Karpas-422 (cell line): ENCODE measurements at regions not wholly inside any gene's neighbourhood (a gene's known extent, or its start where the extent isn't known, plus 50 kb on each side); places are given as distances from the start of the nearest gene placed in this dataset.

Experiments used
- DNase-seq: peaks from one replicate; pipeline ENCODE4 v3.0.0-alpha.2; 2015
- H2AFZ ChIP-seq: fragments of 200-600 bp; sonication (generic); 2 replicates; pipeline ENCODE4 v1.6.1; 2014; ENCODE audit warnings: antibody characterized with exemption, low read length, mixed read lengths
- H3K27ac ChIP-seq: fragments of 200-600 bp; sonication (generic); 2 replicates; pipeline ENCODE4 v1.5.1; 2014; ENCODE audit warnings: mild to moderate bottlenecking, low read length, moderate library complexity
- H3K27me3 ChIP-seq: fragments of 200-600 bp; sonication (generic); 2 replicates; pipeline ENCODE4 v1.6.1; 2014; ENCODE audit warnings: low read length, mixed read lengths
- H3K36me3 ChIP-seq: fragments of 200-600 bp; sonication (generic); 2 replicates; pipeline ENCODE4 v1.6.1; 2014; ENCODE audit warnings: low read length, mixed read lengths; ENCODE audit not compliant: insufficient read depth
- H3K4me1 ChIP-seq: fragments of 200-600 bp; sonication (generic); 2 replicates; pipeline ENCODE4 v1.6.1; 2014; ENCODE audit warnings: mild to moderate bottlenecking, low read length, mixed read lengths
- H3K4me2 ChIP-seq: fragments of 200-600 bp; sonication (generic); 2 replicates; pipeline ENCODE4 v1.6.1; 2014; ENCODE audit warnings: low read length, low read depth, mild to moderate bottlenecking; ENCODE audit not compliant: poor library complexity, severe bottlenecking
- H3K4me3 ChIP-seq: fragments of 200-600 bp; sonication (generic); 2 replicates; pipeline ENCODE4 v1.5.1; 2014; ENCODE audit warnings: mild to moderate bottlenecking, antibody characterized with exemption, low read length, mixed read lengths
- H3K79me2 ChIP-seq: fragments of 200-600 bp; sonication (generic); 2 replicates; pipeline ENCODE4 v1.6.1; 2014; ENCODE audit warnings: mild to moderate bottlenecking, low read length, mixed read lengths
- H3K9ac ChIP-seq: fragments of 200-600 bp; sonication (generic); 2 replicates; pipeline ENCODE4 v1.6.0; 2014; ENCODE audit warnings: low read length
- H3K9me2 ChIP-seq: fragments of 200-600 bp; sonication (generic), shearing (Covaris generic); replicated peaks from 2 replicates; pipeline ENCODE4 v1.6.0; 2014; ENCODE audit warnings: mild to moderate bottlenecking, low read length, moderate library complexity; ENCODE audit not compliant: insufficient read depth
- H3K9me3 ChIP-seq: fragments of 300-700, 200-600 bp; sonication (generic); 2 replicates; pipeline ENCODE4 v1.6.1; 2014; ENCODE audit warnings: low read length, mixed read lengths
- H4K20me1 ChIP-seq: fragments of 200-600 bp; sonication (generic); 2 replicates; pipeline ENCODE4 v1.6.1; 2014; ENCODE audit warnings: mild to moderate bottlenecking, antibody characterized with exemption, low read length, low read depth; ENCODE audit not compliant: insufficient read depth

DNA sequence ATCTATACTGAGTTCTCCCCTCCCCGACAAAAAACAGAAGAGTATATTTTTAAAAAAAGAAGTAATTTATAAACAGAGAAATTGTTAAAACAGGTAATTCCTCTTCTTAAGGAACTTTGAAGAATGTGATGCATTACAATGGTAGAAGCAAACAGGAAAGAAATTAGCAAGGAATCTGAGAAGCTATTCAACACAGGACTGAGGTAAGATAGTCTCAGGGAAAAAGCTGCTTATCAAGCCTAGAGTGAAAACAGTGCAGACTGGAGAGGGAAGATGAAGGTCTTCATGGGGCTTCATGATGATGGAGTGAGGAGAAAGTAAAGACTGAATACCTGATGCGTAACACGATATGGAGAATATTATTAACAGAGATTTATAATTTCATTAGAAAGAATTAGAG lies 880.0 kb downstream of the SLC16A7 start:
- DNase-seq, result no peak
- H3K27ac ChIP-seq, result no peak overlapping the region
- no peak overlapping the region for H3K9ac ChIP-seq
- H3K36me3 ChIP-seq, result no peaks in the 10 kb centered on the region
- H2AFZ ChIP-seq, result no peak overlapping the region
- H4K20me1 ChIP-seq, result no peaks in the 10 kb centered on the region
- H3K4me3 ChIP-seq, result no peak overlapping the region
- no peaks in the 10 kb centered on the region for H3K9me2 ChIP-seq
- peaks cover 10% of the 10 kb centered on the region; the same call in 1 of the 2 replicates for H3K9me3 ChIP-seq
- no peaks in the 10 kb centered on the region for H3K4me1 ChIP-seq
- H3K27me3 ChIP-seq, result no peaks in the 10 kb centered on the region
- H3K4me2 ChIP-seq, result no peak overlapping the region
- H3K79me2 ChIP-seq, result no peaks in the 10 kb centered on the region

DNA sequence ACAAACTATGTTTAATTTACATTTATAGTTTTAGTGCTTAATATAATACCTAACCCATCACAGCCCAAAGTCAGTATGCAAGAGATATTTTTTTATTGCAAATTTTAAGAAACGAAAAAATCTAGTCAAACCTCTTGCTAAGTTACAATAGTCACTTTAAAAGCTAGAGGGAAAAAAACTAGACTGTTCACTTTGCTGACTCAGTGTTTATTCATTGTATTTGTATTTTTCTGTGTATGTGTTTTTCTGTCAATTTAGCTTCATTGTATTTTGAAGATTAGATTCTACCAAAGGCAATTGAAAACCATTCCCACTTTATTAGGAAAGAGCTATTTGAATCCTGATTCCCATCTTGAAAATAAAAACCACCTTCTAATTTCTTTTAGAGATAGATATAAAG lies 891.5 kb downstream of the SLC16A7 start:
- H3K9me3 ChIP-seq, result peaks cover 7% of the 10 kb centered on the region; the same call in 1 of the 2 replicates
- H3K27ac ChIP-seq, result no peak overlapping the region
- no peak overlapping the region for H2AFZ ChIP-seq
- H3K4me1 ChIP-seq, result no peaks in the 10 kb centered on the region
- H3K4me2 ChIP-seq, result no peak overlapping the region
- no peak overlapping the region for H3K4me3 ChIP-seq
- DNase-seq, result no peak
- no peaks in the 10 kb centered on the region for H3K27me3 ChIP-seq
- no peaks in the 10 kb centered on the region for H3K79me2 ChIP-seq
- no peak overlapping the region for H3K9ac ChIP-seq
- no peaks in the 10 kb centered on the region for H4K20me1 ChIP-seq
- no peaks in the 10 kb centered on the region for H3K36me3 ChIP-seq
- H3K9me2 ChIP-seq, result 0 out of 2 replicates have a peak, but pooled peaks cover 2% of the 10 kb centered on the region

DNA sequence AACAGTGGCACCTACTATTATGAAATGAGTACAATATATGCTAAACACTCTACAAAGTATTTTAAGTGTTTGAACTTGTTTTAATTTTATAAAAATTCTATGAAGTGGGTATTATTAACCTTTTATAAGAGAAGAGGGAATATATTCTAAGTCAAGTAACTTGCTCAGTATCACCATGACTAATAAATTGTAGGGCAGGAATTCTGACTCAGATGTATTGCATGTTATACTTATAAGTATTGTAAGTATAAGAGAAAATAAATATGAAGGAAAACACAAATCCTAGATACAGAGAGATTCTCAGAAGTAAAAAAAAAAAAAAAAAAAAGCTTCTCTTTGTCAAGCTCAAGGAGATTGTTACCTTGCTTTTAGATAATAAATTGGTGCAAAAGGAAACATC lies 893.2 kb downstream of the SLC16A7 start:
- Histone ChIP-seq H3K79me2 (no peaks in the 10 kb centered on the region), H4K20me1 (no peaks in the 10 kb centered on the region), H3K27ac (no peak overlapping the region), H2AFZ (no peak overlapping the region), H3K27me3 (no peaks in the 10 kb centered on the region), H3K4me2 (no peak overlapping the region), H3K9me2 (0 out of 2 replicates have a peak, but pooled peaks cover 2% of the 10 kb centered on the region), H3K4me3 (no peak overlapping the region), H3K4me1 (no peaks in the 10 kb centered on the region), H3K9me3 (peaks cover 7% of the 10 kb centered on the region; the same call in 1 of the 2 replicates), H3K36me3 (no peaks in the 10 kb centered on the region), H3K9ac (no peak overlapping the region)
- DNase-seq, result no peak

DNA sequence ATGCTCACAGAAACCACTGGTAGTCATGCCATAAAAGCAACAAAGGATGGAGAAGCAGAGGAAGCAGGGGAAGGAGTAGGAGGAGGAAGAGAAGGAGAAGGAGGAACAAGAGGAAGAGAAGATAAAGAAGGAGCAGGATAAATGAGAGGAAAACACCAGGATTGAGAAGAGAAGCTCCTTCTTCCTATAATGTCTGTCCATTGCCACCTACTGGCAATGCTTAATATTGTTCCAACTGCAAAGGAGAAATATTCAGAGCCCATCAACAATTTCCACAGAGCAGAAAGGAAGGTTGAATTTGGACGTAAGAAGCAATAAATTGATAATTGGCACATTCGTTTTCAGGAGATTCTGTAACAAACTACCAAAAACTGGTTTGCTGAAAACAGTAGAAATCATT lies 898.4 kb downstream of the SLC16A7 start:
- Histone ChIP-seq H3K9me3 (0 out of 2 replicates have a peak, but pooled peaks cover 3% of the 10 kb centered on the region), H4K20me1 (no peaks in the 10 kb centered on the region), H3K9ac (no peak overlapping the region), H3K27ac (no peak overlapping the region), H3K36me3 (no peaks in the 10 kb centered on the region), H3K4me1 (no peaks in the 10 kb centered on the region), H3K27me3 (no peaks in the 10 kb centered on the region), H2AFZ (no peak overlapping the region), H3K9me2 (no peaks in the 10 kb centered on the region), H3K4me3 (no peak overlapping the region), H3K4me2 (no peak overlapping the region), H3K79me2 (no peaks in the 10 kb centered on the region)
- peak; percentile 50 for DNase-seq

DNA sequence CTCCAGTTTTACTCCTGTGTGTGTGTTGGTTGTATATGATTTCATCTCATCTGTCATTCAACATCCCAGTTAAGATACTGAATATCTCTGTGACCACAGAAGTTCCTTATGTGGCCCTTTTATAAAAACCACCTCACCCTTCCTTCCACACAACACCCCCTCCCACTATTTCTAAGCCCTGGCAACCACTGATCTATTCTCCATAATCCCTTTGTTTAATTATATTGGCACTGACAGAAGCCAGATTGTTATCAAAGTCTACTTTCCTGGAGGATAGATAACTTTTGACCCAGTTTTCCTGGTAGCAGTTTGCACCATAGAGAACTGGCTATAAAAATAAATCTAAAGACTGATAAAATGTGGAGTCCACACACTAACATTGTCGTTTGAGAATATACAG lies 902.8 kb downstream of the SLC16A7 start:
- no peak for DNase-seq
- H3K9me3 ChIP-seq, result no peaks in the 10 kb centered on the region
- H3K4me3 ChIP-seq, result no peak overlapping the region
- no peaks in the 10 kb centered on the region for H3K27me3 ChIP-seq
- no peaks in the 10 kb centered on the region for H3K9me2 ChIP-seq
- H4K20me1 ChIP-seq, result no peaks in the 10 kb centered on the region
- no peaks in the 10 kb centered on the region for H3K79me2 ChIP-seq
- no peak overlapping the region for H3K4me2 ChIP-seq
- no peak overlapping the region for H3K27ac ChIP-seq
- H3K4me1 ChIP-seq, result no peaks in the 10 kb centered on the region
- H2AFZ ChIP-seq, result no peak overlapping the region
- no peaks in the 10 kb centered on the region for H3K36me3 ChIP-seq
- H3K9ac ChIP-seq, result no peak overlapping the region

DNA sequence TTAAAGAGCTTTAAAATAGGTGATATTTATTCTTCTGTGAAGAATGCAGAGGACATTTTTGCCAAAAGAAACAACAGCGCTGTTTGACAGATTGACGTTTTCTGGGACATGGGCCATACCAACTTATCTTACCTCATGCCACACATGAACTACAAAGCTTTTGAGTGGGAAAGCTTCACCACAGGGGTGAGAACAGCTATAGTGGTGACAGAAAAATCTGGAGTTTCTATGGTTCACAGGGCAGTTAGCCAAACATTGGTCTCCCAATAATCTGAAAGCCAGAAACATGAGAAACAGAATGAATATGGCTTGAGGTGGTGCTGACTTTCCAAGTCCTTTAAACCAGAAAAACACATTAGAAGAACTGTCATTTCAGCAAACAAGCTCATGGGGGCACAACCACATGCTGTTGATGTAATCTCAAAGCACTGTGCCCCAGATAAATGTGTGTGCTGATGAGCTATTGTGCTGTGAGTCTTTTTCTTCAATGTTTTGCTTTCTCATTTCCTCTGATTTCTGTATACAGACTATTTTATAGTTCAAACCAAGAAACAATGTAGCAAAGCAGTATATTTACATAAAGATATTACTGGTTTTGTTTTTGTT lies 905.4 kb downstream of the SLC16A7 start:
- Histone ChIP-seq H3K9me2 (no peaks in the 10 kb centered on the region), H3K79me2 (no peaks in the 10 kb centered on the region), H3K4me3 (no peak overlapping the region), H3K27ac (no peak overlapping the region), H3K4me2 (no peak overlapping the region), H3K36me3 (no peaks in the 10 kb centered on the region), H3K9ac (no peak overlapping the region), H2AFZ (no peak overlapping the region), H3K27me3 (no peaks in the 10 kb centered on the region), H3K4me1 (no peaks in the 10 kb centered on the region), H3K9me3 (no peaks in the 10 kb centered on the region), H4K20me1 (no peaks in the 10 kb centered on the region)
- no peak for DNase-seq

DNA sequence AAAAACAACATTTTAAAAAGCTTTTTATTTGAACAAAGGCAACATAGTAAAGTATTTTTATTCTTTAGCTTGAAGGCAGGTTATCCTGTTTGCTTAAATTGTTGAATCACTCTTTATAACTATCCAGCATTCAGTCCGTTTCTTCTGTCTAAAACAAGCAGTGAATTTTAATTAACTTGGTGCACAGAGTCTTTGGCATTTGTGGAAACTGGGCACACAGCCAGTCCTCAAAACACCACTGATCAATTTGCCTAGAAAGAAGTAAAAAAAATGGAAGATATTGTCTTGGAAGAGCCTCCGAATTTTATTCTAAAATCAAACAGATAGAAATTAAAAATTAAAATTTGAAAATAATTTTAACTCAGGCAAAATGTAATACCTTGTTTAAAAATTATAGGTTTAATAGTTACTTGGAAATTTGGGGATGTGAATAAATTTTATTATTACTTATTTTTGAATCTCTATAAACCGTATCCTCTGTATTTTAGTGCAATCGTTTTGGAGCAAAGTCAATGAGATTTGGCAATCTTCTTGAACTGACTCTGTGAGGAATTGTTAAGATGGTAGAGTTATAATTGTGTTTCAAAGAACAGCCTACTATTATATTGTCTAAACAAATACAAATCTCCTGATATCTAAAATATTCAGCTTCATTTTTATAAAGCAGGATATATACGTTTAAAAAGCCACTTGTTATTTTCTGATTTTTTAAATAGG lies 927.0 kb downstream of the SLC16A7 start:
- Histone ChIP-seq H3K27me3 (no peaks in the 10 kb centered on the region), H2AFZ (no peak overlapping the region), H3K4me3 (no peak overlapping the region), H4K20me1 (no peaks in the 10 kb centered on the region), H3K4me2 (no peak overlapping the region), H3K9ac (no peak overlapping the region), H3K79me2 (no peaks in the 10 kb centered on the region), H3K27ac (no peak overlapping the region), H3K4me1 (no peaks in the 10 kb centered on the region), H3K9me3 (peaks cover 18% of the 10 kb centered on the region), H3K9me2 (no peaks in the 10 kb centered on the region), H3K36me3 (no peaks in the 10 kb centered on the region)
- no peak for DNase-seq

DNA sequence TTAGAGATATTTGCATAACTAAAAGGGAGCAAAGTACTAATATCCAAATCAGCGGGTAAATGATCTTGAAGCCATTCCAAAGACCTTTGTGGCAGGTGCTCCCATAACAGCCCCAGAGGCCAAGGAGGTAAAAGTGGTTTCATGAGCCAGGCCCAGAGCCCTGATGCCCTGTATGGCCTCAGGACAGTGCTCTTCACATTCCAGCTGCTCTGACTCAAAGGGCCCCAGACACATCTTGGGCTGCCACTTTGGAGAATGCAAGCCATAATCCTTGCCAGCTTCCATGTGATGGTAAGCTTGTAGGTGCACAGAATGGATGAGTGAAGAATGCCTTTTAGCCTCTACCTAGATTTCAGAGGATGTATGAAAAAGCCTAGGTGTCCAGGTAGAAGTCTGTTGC lies 933.4 kb downstream of the SLC16A7 start:
- H3K36me3 ChIP-seq, result no peaks in the 10 kb centered on the region
- H3K4me3 ChIP-seq, result no peak overlapping the region
- no peaks in the 10 kb centered on the region for H4K20me1 ChIP-seq
- H3K9me3 ChIP-seq, result peaks cover 8% of the 10 kb centered on the region; the same call in 1 of the 2 replicates
- no peak for DNase-seq
- H3K9me2 ChIP-seq, result no peaks in the 10 kb centered on the region
- no peaks in the 10 kb centered on the region for H3K4me1 ChIP-seq
- H3K27me3 ChIP-seq, result no peaks in the 10 kb centered on the region
- no peaks in the 10 kb centered on the region for H3K79me2 ChIP-seq
- H3K27ac ChIP-seq, result no peak overlapping the region
- H2AFZ ChIP-seq, result no peak overlapping the region
- H3K4me2 ChIP-seq, result no peak overlapping the region
- no peak overlapping the region for H3K9ac ChIP-seq
